ENCODE measurements at regions not wholly inside any gene's neighbourhood (a gene's known extent, or its start where the extent isn't known, plus 50 kb on each side); places are given as distances from the start of the nearest gene placed in this dataset.

- TF ChIP-seq CTCF (IDR thresholded peaks at IDR 0.05), result no peak
- TF ChIP-seq POLR2AphosphoS5 (IDR thresholded peaks at IDR 0.05; ENCODE audit: insufficient read depth in 1 of 2, low read depth in 1 of 2), result no peak
- no peak for TF ChIP-seq POLR2A (IDR thresholded peaks at IDR 0.05)
Observed at GRCh38 chr5:123262216-123262823, 160.9 kb downstream of the CEP120 start.

Measured in vagina (tissue), 2 donors.